Neuronal stem cell (in vitro differentiated cells): ENCODE measurements at regions not wholly inside any gene's neighbourhood (a gene's known extent, or its start where the extent isn't known, plus 50 kb on each side); places are given as distances from the start of the nearest gene placed in this dataset.

Source experiments
- DNase-seq: peaks from one replicate; pipeline ENCODE4 v3.0.0-alpha.2; 2013; ENCODE audit warnings: low spot score
- H2AFZ ChIP-seq: one replicate; pipeline ENCODE4 v1.6.1; 2013; ENCODE audit warnings: mild to moderate bottlenecking, low read length, inconsistent platforms
- H2AK5ac ChIP-seq: 2 replicates; pipeline ENCODE4 v1.6.1; 2013; ENCODE audit warnings: low read depth, mild to moderate bottlenecking, inconsistent platforms, low read length, moderate library complexity, mixed read lengths
- H2BK120ac ChIP-seq: 2 replicates; pipeline ENCODE4 v1.6.1; 2013; ENCODE audit warnings: low read depth, mild to moderate bottlenecking, inconsistent platforms, low read length, moderate library complexity, mixed read lengths
- H2BK12ac ChIP-seq: one replicate; pipeline ENCODE4 v1.6.1; 2013; ENCODE audit warnings: low read length, inconsistent platforms
- H2BK15ac ChIP-seq: 2 replicates; pipeline ENCODE4 v1.6.1; 2013; ENCODE audit warnings: mild to moderate bottlenecking, low read length, inconsistent platforms, mixed read lengths
- H2BK5ac ChIP-seq: one replicate; pipeline ENCODE4 v1.6.1; 2013; ENCODE audit warnings: inconsistent platforms, mild to moderate bottlenecking, low read length, moderate library complexity
- H3K14ac ChIP-seq: one replicate; pipeline ENCODE4 v1.6.1; 2013; ENCODE audit warnings: low read length, inconsistent platforms
- H3K18ac ChIP-seq: 2 replicates; pipeline ENCODE4 v1.6.1; 2013; ENCODE audit warnings: low read length, inconsistent platforms
- H3K23ac ChIP-seq: 2 replicates; pipeline ENCODE4 v1.6.1; 2013; ENCODE audit warnings: low read depth, mild to moderate bottlenecking, mixed read lengths, low read length, inconsistent platforms; ENCODE audit not compliant: poor library complexity
- H3K27ac ChIP-seq: replicated peaks from 3 replicates; pipeline ENCODE4 v1.5.1; 2013; ENCODE audit warnings: low read length, inconsistent platforms
- H3K27me3 ChIP-seq, 3 experiments: 2 replicates each; pipeline ENCODE4 v1.6.1; 2013; ENCODE audit warnings: low read length in 3 of 3, mild to moderate bottlenecking in 2 of 3, inconsistent platforms in 1 of 3, low read depth in 1 of 3, mixed read lengths in 1 of 3, moderate library complexity in 1 of 3; ENCODE audit not compliant: control insufficient read depth in 3 of 3, insufficient read depth in 3 of 3
- H3K36me3 ChIP-seq, 2 donors: replicated peaks in 1 of 2; 2 replicates each; pipeline ENCODE4 v1.6.1; 2013; ENCODE audit warnings: low read length in 2 of 2; ENCODE audit not compliant: control insufficient read depth in 2 of 2, insufficient read depth in 2 of 2
- H3K4ac ChIP-seq: 2 replicates; pipeline ENCODE4 v1.6.1; 2013; ENCODE audit warnings: inconsistent platforms, mild to moderate bottlenecking, low read length, moderate library complexity
- H3K4me1 ChIP-seq, 2 donors: 1 replicate in 1 of 2; 2 replicates in 1 of 2; pipeline ENCODE4 v1.6.1; 2013; ENCODE audit warnings: low read length in 2 of 2, low read depth in 1 of 2; ENCODE audit not compliant: control insufficient read depth in 2 of 2, insufficient read depth in 1 of 2
- H3K4me2 ChIP-seq: one replicate; pipeline ENCODE4 v1.6.1; 2013; ENCODE audit warnings: mild to moderate bottlenecking, low read length, inconsistent platforms; ENCODE audit not compliant: insufficient read depth, poor library complexity, severe bottlenecking
- H3K4me3 ChIP-seq, 2 donors: 2 replicates each; pipeline ENCODE4 v1.5.1; 2013; ENCODE audit warnings: low read length in 2 of 2, mild to moderate bottlenecking in 2 of 2, inconsistent platforms in 1 of 2, moderate library complexity in 1 of 2
- H3K79me1 ChIP-seq: one replicate; pipeline ENCODE4 v1.6.1; 2013; ENCODE audit warnings: low read depth, mild to moderate bottlenecking, inconsistent platforms, low read length, moderate library complexity
- H3K9ac ChIP-seq: one replicate; pipeline ENCODE4 v1.6.1; 2013; ENCODE audit warnings: mild to moderate bottlenecking, low read depth, low read length, inconsistent platforms; ENCODE audit not compliant: poor library complexity
- H3K9me3 ChIP-seq, 2 donors: replicated peaks in 1 of 2; 2 replicates each; pipeline versions ENCODE3 to v1.6.1; 2013; ENCODE audit warnings: low read length in 2 of 2, mild to moderate bottlenecking in 2 of 2, inconsistent platforms in 1 of 2, low read depth in 1 of 2, mixed read lengths in 1 of 2, moderate library complexity in 1 of 2; ENCODE audit not compliant: control insufficient read depth in 2 of 2, insufficient read depth in 1 of 2
- H4K8ac ChIP-seq: one replicate; pipeline ENCODE4 v1.6.1; 2013; ENCODE audit warnings: low read depth, mild to moderate bottlenecking, inconsistent platforms, low read length, moderate library complexity
- H4K91ac ChIP-seq: one replicate; pipeline ENCODE4 v1.6.1; 2013; ENCODE audit warnings: low read length, low read depth, mild to moderate bottlenecking, inconsistent platforms; ENCODE audit not compliant: poor library complexity
- WGBS, 2 donors: extraction: QIAGEN DNeasy Blood & Tissue Kit; methylation state at CpG; one replicate each; pipeline ENCODE4 v1.1.7; 2013; ENCODE audit warnings: missing lambda C conversion rate in 2 of 2, mixed read lengths in 1 of 2; ENCODE audit not compliant: insufficient read length in 2 of 2, insufficient replicate concordance in 1 of 2; ENCODE audit errors: extremely low coverage in 2 of 2; 5-methylcytosine and 5-hydroxymethylcytosine counted together

GRCh38 chr6:1551249-1551648 is 58.5 kb upstream of the FOXC1 start:
- no peaks in the 10 kb centered on the region for H3K9me3 ChIP-seq
- WGBS, 2 donors, result no CpG with 5 or more reads among the region's 2 CpGs
- H2BK12ac ChIP-seq, result no peak overlapping the region
- H3K18ac ChIP-seq, result no peak overlapping the region
- H2AFZ ChIP-seq, result no peak overlapping the region
- H3K23ac ChIP-seq, result no peak overlapping the region
- no peak overlapping the region for H3K27ac ChIP-seq
- H2BK5ac ChIP-seq, result no peak overlapping the region
- H2BK15ac ChIP-seq, result no peak overlapping the region
- no peak overlapping the region for H2AK5ac ChIP-seq
- DNase-seq, result no peak
- H3K27me3 ChIP-seq, result no peaks in the 10 kb centered on the region
- H3K4ac ChIP-seq, result no peak overlapping the region
- no peak overlapping the region for H3K9ac ChIP-seq
- no peak overlapping the region for H3K4me3 ChIP-seq
- H3K36me3 ChIP-seq, result no peaks in the 10 kb centered on the region
- H3K79me1 ChIP-seq, result no peaks in the 10 kb centered on the region
- H4K8ac ChIP-seq, result no peak overlapping the region
- no peak overlapping the region for H3K14ac ChIP-seq
- H3K4me2 ChIP-seq, result no peak overlapping the region
- no peaks in the 10 kb centered on the region for H3K4me1 ChIP-seq
- no peak overlapping the region for H4K91ac ChIP-seq
- no peak overlapping the region for H2BK120ac ChIP-seq

DNA sequence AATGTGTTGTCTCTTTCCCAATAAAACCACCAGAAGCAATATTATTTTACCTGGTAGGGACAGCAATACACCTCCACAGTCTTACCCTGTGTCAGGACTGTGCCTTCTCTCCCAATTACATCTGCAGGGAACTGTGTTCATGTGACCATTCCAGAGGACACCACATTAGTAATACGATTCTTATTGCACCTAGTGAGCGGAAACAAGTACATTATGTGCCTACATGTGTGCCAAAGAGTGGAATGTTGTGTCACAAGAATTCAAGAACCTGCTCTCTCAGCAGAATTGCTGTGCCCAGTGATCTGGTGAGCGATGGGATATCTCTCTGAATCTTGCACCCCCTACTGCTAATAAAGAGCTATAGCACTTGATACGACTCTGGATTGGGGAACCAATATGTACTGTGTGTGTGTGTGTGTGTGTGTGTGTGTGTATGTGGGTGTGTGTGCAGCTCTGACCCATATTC is 57.4 kb upstream of the FOXC1 start:
- Histone ChIP-seq H2AFZ (no peak overlapping the region), H3K79me1 (no peaks in the 10 kb centered on the region), H2AK5ac (no peak overlapping the region), H4K8ac (no peak overlapping the region), H3K9me3 (no peaks in the 10 kb centered on the region), H4K91ac (no peak overlapping the region), H3K27me3 (no peaks in the 10 kb centered on the region), H3K4me1 (no peaks in the 10 kb centered on the region), H2BK15ac (no peak overlapping the region), H3K4ac (no peak overlapping the region), H2BK120ac (no peak overlapping the region), H2BK5ac (no peak overlapping the region), H3K27ac (no peak overlapping the region), H3K18ac (no peak overlapping the region), H3K4me2 (no peak overlapping the region), H3K14ac (no peak overlapping the region), H3K9ac (no peak overlapping the region), H3K36me3 (no peaks in the 10 kb centered on the region), H2BK12ac (no peak overlapping the region), H3K23ac (no peak overlapping the region), H3K4me3 (no peak overlapping the region)
- no peak for DNase-seq
- WGBS, 2 donors, result no CpG with 5 or more reads among the region's 4 CpGs

- H2BK120ac ChIP-seq, result no peak overlapping the region
- H3K79me1 ChIP-seq, result no peaks in the 10 kb centered on the region
- no peak overlapping the region for H3K27ac ChIP-seq
- H2BK15ac ChIP-seq, result no peak overlapping the region
- H2BK12ac ChIP-seq, result no peak overlapping the region
- H3K14ac ChIP-seq, result no peak overlapping the region
- H3K9me3 ChIP-seq, result no peaks in the 10 kb centered on the region
- no peak overlapping the region for H3K4ac ChIP-seq
- H2AFZ ChIP-seq, result no peak overlapping the region
- no peak overlapping the region for H2BK5ac ChIP-seq
- WGBS, 2 donors, result no CpG with 5 or more reads among the region's 9 CpGs
- no peak overlapping the region for H2AK5ac ChIP-seq
- H3K4me1 ChIP-seq, result no peaks in the 10 kb centered on the region
- H4K91ac ChIP-seq, result no peak overlapping the region
- no peak overlapping the region for H3K9ac ChIP-seq
- H3K4me2 ChIP-seq, result no peak overlapping the region
- H4K8ac ChIP-seq, result no peak overlapping the region
- H3K36me3 ChIP-seq, result no peaks in the 10 kb centered on the region
- no peak overlapping the region for H3K18ac ChIP-seq
- no peak overlapping the region for H3K23ac ChIP-seq
- H3K27me3 ChIP-seq, result no peaks in the 10 kb centered on the region
- DNase-seq, result no peak
- no peak overlapping the region for H3K4me3 ChIP-seq
Observed at GRCh38 chr6:1553562-1554083, 56.1 kb upstream of the FOXC1 start.

DNA sequence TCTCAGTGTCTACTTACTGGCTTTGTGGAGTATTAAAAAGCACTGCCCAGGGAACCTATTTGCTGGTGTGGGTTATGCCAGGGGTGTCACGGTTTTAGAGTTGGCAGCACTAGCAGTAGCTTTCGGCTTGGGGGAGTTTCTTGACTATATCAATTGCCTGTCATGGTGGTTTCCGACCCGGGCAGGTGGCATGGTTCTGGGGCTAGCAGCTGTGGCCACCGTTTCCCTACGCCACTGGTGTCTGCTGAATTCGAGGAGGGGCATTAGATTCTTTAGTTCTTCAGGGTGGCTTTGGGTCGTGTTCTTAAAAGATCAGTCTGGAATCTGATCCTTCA is 55.6 kb upstream of the FOXC1 start:
- H3K79me1 ChIP-seq, result no peaks in the 10 kb centered on the region
- no peak overlapping the region for H3K4me3 ChIP-seq
- H4K8ac ChIP-seq, result no peak overlapping the region
- H2BK12ac ChIP-seq, result no peak overlapping the region
- H3K23ac ChIP-seq, result no peak overlapping the region
- H4K91ac ChIP-seq, result no peak overlapping the region
- no peak overlapping the region for H2BK5ac ChIP-seq
- H3K18ac ChIP-seq, result no peak overlapping the region
- H3K4me1 ChIP-seq, result no peaks in the 10 kb centered on the region
- H2BK120ac ChIP-seq, result no peak overlapping the region
- no peak overlapping the region for H3K4ac ChIP-seq
- H3K4me2 ChIP-seq, result no peak overlapping the region
- no peak overlapping the region for H3K14ac ChIP-seq
- H2AK5ac ChIP-seq, result no peak overlapping the region
- H2BK15ac ChIP-seq, result no peak overlapping the region
- no peaks in the 10 kb centered on the region for H3K36me3 ChIP-seq
- H2AFZ ChIP-seq, result no peak overlapping the region
- WGBS, 2 donors, result no CpG with 5 or more reads among the region's 8 CpGs
- no peak overlapping the region for H3K9ac ChIP-seq
- DNase-seq, result no peak
- H3K27ac ChIP-seq, result no peak overlapping the region
- H3K9me3 ChIP-seq, result no peaks in the 10 kb centered on the region
- no peaks in the 10 kb centered on the region for H3K27me3 ChIP-seq
